SU-DHL-6 (cell line): ENCODE measurements at regions not wholly inside any gene's neighbourhood (a gene's known extent, or its start where the extent isn't known, plus 50 kb on each side); places are given as distances from the start of the nearest gene placed in this dataset.

Source experiments
- H2AFZ ChIP-seq: fragments of 200-600 bp; sonication (generic); 2 replicates; pipeline ENCODE4 v1.6.1; 2014; ENCODE audit warnings: low read depth, mild to moderate bottlenecking, moderate library complexity, mixed read lengths, antibody characterized with exemption, low read length; ENCODE audit not compliant: severe bottlenecking
- H3F3A ChIP-seq: fragments of 200-600 bp; shearing (Covaris generic); 2 replicates; pipeline ENCODE4 v1.6.0; 2016; ENCODE audit warnings: antibody characterized with exemption, mild to moderate bottlenecking; ENCODE audit not compliant: insufficient read depth
- H3K27ac ChIP-seq: fragments of 200-600 bp; sonication (generic); 2 replicates; pipeline ENCODE4 v1.5.1; 2016; ENCODE audit warnings: low read depth, mild to moderate bottlenecking, low read length, moderate library complexity, mixed read lengths
- H3K27me3 ChIP-seq: fragments of 200-600 bp; sonication (generic), shearing (Covaris generic); 2 replicates; pipeline ENCODE4 v1.6.0; 2014; ENCODE audit warnings: mild to moderate bottlenecking, low read length
- H3K36me3 ChIP-seq: fragments of 200-600 bp; sonication (generic); 2 replicates; pipeline ENCODE4 v1.6.1; 2014; ENCODE audit warnings: mild to moderate bottlenecking, low read length, mixed read lengths
- H3K4me2 ChIP-seq: fragments of 300-600, 200-600 bp; shearing (Covaris generic), sonication (generic); 2 replicates; pipeline ENCODE4 v1.6.0; 2014; ENCODE audit warnings: low read length, low read depth, mild to moderate bottlenecking; ENCODE audit not compliant: poor library complexity, severe bottlenecking
- H3K4me3 ChIP-seq: fragments of 200-600 bp; sonication (generic); 2 replicates; pipeline ENCODE4 v1.5.1; 2014; ENCODE audit warnings: antibody characterized with exemption, low read length, mild to moderate bottlenecking, mixed read lengths; ENCODE audit not compliant: insufficient read depth, poor library complexity, severe bottlenecking
- H3K79me2 ChIP-seq: fragments of 200-600 bp; sonication (generic); 2 replicates; pipeline ENCODE4 v1.6.1; 2014; ENCODE audit warnings: mild to moderate bottlenecking, low read length, moderate library complexity; ENCODE audit not compliant: insufficient read depth
- H3K9ac ChIP-seq: fragments of 200-600 bp; sonication (generic); 2 replicates; pipeline ENCODE4 v1.7.0; 2014; ENCODE audit warnings: mild to moderate bottlenecking, low read length
- H3K9me2 ChIP-seq: fragments of 200-600 bp; sonication (generic); replicated peaks from 2 replicates; pipeline ENCODE4 v1.6.1; 2014; ENCODE audit warnings: low read length; ENCODE audit not compliant: insufficient read depth
- H3K9me3 ChIP-seq: fragments of 200-600 bp; sonication (generic); 2 replicates; pipeline ENCODE4 v1.6.1; 2014; ENCODE audit warnings: low read length, mixed read lengths; ENCODE audit not compliant: insufficient read depth
- H4K20me1 ChIP-seq: fragments of 200-600 bp; sonication (generic); 2 replicates; pipeline ENCODE4 v1.6.1; 2014; ENCODE audit warnings: low read depth, mild to moderate bottlenecking, antibody characterized with exemption, low read length, moderate library complexity, mixed read lengths
- EZH2phosphoT487 ChIP-seq: fragments of 200-600 bp; sonication (generic), shearing (Covaris generic); conservative IDR thresholded peaks from 2 replicates; pipeline ENCODE4 v1.6.1; 2018; ENCODE audit warnings: mild to moderate bottlenecking, antibody characterized with exemption, low read length, moderate library complexity, mixed read lengths
- TF ChIP-seq, protein P1 (sequence below): fragments of 200-600 bp; sonication (generic); IDR thresholded peaks from one replicate; pipeline ENCODE4 v1.5.1; 2017; ENCODE audit warnings: antibody characterized with exemption, mild to moderate bottlenecking, low read length, moderate library complexity; ENCODE audit not compliant: insufficient read depth, poor library complexity, severe bottlenecking

DNA sequence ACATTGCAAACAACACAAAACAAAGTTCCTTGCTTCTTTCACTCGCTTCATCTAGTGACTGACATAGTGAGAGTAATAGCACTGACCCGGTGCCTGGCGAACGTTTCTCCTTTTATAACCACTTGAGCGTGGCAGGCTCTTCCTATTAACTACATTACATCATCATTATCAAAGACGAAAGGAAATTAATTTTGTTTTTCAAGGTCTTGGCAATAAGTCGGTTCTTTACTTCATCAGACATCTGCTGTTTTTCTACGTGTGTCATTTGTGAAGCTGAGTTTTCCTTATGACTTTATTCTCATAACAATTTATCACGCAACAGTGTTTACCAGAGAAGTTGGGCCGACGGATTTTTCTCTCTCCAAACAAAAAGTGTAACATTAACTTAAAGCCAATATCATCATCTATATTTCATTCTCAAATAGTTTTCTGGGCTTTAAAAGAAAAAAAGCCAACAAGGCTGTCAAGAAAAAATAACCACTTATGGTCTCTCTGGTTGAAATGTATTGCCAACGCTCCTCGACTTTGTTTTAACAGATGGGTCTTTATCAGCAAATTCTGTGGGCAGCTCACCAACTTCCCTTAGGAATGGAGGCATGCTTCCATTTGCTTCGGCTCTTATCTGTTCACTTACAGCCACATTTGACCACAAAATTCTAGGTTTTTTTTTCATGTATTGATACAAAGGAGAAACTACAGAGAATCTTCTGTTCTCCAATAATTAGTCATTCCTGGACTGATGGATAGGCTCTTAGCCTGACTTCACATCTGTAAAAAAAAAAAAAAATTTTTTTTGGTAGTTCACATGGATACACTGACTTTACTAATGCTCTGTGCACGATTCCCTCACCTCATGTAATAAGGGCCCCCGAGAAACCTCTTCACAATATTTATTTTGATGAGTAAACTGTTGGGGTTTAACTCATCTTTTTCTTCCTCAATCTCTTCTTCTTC is 97.1 kb upstream of the CDKN3 start:
- no peak overlapping the region for H3K27ac ChIP-seq
- H2AFZ ChIP-seq = no peak overlapping the region
- H3K27me3 ChIP-seq = no peaks in the 10 kb centered on the region
- H3K9me2 ChIP-seq = no peaks in the 10 kb centered on the region
- no peak overlapping the region for H3K9ac ChIP-seq
- H3K4me2 ChIP-seq = no peak overlapping the region
- H3K36me3 ChIP-seq = no peaks in the 10 kb centered on the region
- no peak overlapping the region for H3K4me3 ChIP-seq
- no peaks in the 10 kb centered on the region for H3K9me3 ChIP-seq
- no peaks in the 10 kb centered on the region for H3K79me2 ChIP-seq
- H4K20me1 ChIP-seq = no peaks in the 10 kb centered on the region
- H3F3A ChIP-seq = no peaks in the 10 kb centered on the region
- TF ChIP-seq EZH2phosphoT487 = no peak

DNA sequence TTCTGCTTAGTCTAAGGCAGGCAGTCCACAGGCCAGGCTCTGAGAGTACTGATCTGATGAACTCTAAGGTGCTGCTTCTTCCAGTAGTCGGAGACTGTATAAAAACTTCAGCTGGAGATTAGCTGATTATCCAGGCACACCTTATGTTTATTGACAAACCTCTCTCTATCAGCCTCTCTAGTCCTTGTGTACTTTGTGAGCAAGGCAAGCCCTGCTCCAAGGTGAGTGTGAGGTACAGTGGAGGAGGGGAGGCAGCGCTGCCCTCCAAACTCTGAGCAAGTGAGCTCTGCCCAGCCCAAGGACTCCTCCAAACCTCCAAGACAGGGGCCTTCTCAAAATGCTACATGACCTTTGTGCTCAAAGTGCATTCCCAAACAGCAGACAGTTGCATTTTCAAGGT is 95.9 kb upstream of the CDKN3 start:
- Histone ChIP-seq H3K4me2 (no peak overlapping the region), H3K9ac (no peak overlapping the region), H3F3A (no peaks in the 10 kb centered on the region), H3K36me3 (no peaks in the 10 kb centered on the region), H3K27ac (no peak overlapping the region), H3K4me3 (no peak overlapping the region), H3K9me3 (no peaks in the 10 kb centered on the region), H3K9me2 (no peaks in the 10 kb centered on the region), H3K79me2 (no peaks in the 10 kb centered on the region), H4K20me1 (no peaks in the 10 kb centered on the region), H2AFZ (no peak overlapping the region), H3K27me3 (no peaks in the 10 kb centered on the region)
- TF ChIP-seq, protein P1, sequence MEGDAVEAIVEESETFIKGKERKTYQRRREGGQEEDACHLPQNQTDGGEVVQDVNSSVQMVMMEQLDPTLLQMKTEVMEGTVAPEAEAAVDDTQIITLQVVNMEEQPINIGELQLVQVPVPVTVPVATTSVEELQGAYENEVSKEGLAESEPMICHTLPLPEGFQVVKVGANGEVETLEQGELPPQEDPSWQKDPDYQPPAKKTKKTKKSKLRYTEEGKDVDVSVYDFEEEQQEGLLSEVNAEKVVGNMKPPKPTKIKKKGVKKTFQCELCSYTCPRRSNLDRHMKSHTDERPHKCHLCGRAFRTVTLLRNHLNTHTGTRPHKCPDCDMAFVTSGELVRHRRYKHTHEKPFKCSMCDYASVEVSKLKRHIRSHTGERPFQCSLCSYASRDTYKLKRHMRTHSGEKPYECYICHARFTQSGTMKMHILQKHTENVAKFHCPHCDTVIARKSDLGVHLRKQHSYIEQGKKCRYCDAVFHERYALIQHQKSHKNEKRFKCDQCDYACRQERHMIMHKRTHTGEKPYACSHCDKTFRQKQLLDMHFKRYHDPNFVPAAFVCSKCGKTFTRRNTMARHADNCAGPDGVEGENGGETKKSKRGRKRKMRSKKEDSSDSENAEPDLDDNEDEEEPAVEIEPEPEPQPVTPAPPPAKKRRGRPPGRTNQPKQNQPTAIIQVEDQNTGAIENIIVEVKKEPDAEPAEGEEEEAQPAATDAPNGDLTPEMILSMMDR = no peak
- TF ChIP-seq EZH2phosphoT487 = no peak

DNA sequence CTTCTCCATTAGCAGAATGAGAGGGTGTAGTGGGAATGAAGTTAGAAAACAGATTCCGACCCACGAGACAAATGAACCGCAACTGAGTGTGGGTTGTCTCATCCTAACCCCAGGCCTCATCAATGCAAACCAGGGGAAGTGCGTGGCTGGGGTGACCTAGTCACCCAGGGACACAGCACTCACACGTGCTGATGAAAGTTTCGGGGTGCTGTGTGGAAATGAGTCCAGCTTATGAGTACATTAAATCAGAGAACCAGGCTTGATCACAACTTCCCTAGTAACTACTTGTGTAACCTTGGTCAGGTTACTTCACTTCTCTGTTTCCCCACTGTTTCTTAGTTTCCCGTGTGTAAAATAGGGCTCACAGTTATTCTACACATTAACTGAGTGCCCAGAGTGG is 95.4 kb upstream of the CDKN3 start:
- Histone ChIP-seq H2AFZ (no peak overlapping the region), H4K20me1 (no peaks in the 10 kb centered on the region), H3K9me2 (no peaks in the 10 kb centered on the region), H3K79me2 (no peaks in the 10 kb centered on the region), H3K4me2 (no peak overlapping the region), H3K36me3 (no peaks in the 10 kb centered on the region), H3K27me3 (no peaks in the 10 kb centered on the region), H3K27ac (no peak overlapping the region), H3K9ac (no peak overlapping the region), H3F3A (no peaks in the 10 kb centered on the region), H3K9me3 (no peaks in the 10 kb centered on the region), H3K4me3 (no peak overlapping the region)
- no peak for TF ChIP-seq EZH2phosphoT487
- TF ChIP-seq, protein P1 = no peak

DNA sequence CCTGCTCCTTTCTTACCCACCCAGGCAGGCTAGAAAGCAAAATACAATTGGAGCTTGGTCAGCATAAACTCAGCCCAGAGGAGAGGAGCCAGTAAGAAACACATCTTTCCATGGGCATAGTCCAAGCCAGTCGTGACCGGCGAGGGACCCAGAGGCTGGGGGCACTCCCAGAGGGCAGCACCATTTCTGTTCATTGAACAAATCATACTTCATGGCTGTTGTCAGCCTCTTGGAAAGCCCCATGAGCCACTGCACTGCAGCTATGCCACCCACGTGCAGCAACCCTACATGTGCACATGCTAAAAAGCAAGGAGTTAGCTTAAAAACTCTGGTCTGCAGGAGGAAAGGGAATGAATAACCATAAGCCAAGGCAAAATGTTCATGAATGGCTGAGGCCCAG is 90.0 kb upstream of the CDKN3 start:
- H4K20me1 ChIP-seq = no peaks in the 10 kb centered on the region
- H3K9me2 ChIP-seq = no peaks in the 10 kb centered on the region
- no peak overlapping the region for H3K27ac ChIP-seq
- no peaks in the 10 kb centered on the region for H3K9me3 ChIP-seq
- no peaks in the 10 kb centered on the region for H3F3A ChIP-seq
- no peaks in the 10 kb centered on the region for H3K27me3 ChIP-seq
- H3K36me3 ChIP-seq = no peaks in the 10 kb centered on the region
- no peak overlapping the region for H3K4me3 ChIP-seq
- no peak overlapping the region for H3K4me2 ChIP-seq
- no peak overlapping the region for H2AFZ ChIP-seq
- H3K79me2 ChIP-seq = no peaks in the 10 kb centered on the region
- TF ChIP-seq, protein P1 = no peak
- TF ChIP-seq EZH2phosphoT487 = no peak
- no peak overlapping the region for H3K9ac ChIP-seq
